ENCODE measurements at regions not wholly inside any gene's neighbourhood (a gene's known extent, or its start where the extent isn't known, plus 50 kb on each side); places are given as distances from the start of the nearest gene placed in this dataset.

DNA sequence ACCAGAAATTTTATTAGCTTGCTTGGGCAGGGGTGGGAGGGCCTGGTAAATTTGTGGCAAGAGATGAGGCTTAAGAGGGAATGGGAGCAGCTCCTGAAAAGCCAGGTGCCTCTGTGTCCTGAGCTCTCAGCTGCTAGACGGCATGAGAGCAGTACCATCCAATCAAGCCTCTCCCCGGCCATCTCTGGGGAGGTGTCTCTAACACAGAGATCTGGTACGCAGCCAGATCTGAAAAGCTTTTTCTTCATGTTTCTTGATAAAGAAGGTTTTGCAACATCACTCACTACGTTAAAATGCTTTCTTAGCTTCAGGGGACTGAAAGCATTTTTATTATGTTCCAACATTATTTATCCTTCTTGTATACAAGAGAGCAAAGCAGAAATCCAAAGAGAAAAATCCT lies 488.2 kb downstream of the RBFOX1 start:
- H3K27ac ChIP-seq (ENCODE audit: low read length), result no peak overlapping the region
- no peaks in the 10 kb centered on the region for H3K79me2 ChIP-seq (ENCODE audit: low read length)
- no peaks in the 10 kb centered on the region for H3K27me3 ChIP-seq (replicated peaks; ENCODE audit: insufficient read depth, low read length)
- no peaks in the 10 kb centered on the region for H3F3A ChIP-seq (ENCODE audit: insufficient read depth, low read length)
- H3K36me3 ChIP-seq (replicated peaks; ENCODE audit: insufficient read depth, low read length), result no peaks in the 10 kb centered on the region
- no peak for DNase-seq
- no peak overlapping the region for H3K9ac ChIP-seq (ENCODE audit: low read length)
- no peaks in the 10 kb centered on the region for H3K4me1 ChIP-seq (ENCODE audit: low read length)
- H3K9me3 ChIP-seq (replicated peaks; ENCODE audit: insufficient read depth, low read length), result no peaks in the 10 kb centered on the region
- H3K4me3 ChIP-seq (ENCODE audit: low read length), result no peak overlapping the region
- H4K20me1 ChIP-seq (ENCODE audit: insufficient read depth, low read length), result no peaks in the 10 kb centered on the region
- TF ChIP-seq EZH2phosphoT487 (IDR thresholded peaks at IDR 0.05; ENCODE audit: low read length) (no peak), EZH2 (optimal IDR thresholded peaks at IDR 0.05; ENCODE audit: low read depth, low read length) (no peak)
- TF ChIP-seq, protein P1, sequence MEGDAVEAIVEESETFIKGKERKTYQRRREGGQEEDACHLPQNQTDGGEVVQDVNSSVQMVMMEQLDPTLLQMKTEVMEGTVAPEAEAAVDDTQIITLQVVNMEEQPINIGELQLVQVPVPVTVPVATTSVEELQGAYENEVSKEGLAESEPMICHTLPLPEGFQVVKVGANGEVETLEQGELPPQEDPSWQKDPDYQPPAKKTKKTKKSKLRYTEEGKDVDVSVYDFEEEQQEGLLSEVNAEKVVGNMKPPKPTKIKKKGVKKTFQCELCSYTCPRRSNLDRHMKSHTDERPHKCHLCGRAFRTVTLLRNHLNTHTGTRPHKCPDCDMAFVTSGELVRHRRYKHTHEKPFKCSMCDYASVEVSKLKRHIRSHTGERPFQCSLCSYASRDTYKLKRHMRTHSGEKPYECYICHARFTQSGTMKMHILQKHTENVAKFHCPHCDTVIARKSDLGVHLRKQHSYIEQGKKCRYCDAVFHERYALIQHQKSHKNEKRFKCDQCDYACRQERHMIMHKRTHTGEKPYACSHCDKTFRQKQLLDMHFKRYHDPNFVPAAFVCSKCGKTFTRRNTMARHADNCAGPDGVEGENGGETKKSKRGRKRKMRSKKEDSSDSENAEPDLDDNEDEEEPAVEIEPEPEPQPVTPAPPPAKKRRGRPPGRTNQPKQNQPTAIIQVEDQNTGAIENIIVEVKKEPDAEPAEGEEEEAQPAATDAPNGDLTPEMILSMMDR (IDR thresholded peaks at IDR 0.05; ENCODE audit: low read length), result no peak
- H3K4me2 ChIP-seq (ENCODE audit: low read depth, low read length), result no peak overlapping the region
- no peaks in the 10 kb centered on the region for H3K9me2 ChIP-seq (replicated peaks; ENCODE audit: insufficient read depth, low read length)
- no peak overlapping the region for H2AFZ ChIP-seq (ENCODE audit: low read length)

DNA sequence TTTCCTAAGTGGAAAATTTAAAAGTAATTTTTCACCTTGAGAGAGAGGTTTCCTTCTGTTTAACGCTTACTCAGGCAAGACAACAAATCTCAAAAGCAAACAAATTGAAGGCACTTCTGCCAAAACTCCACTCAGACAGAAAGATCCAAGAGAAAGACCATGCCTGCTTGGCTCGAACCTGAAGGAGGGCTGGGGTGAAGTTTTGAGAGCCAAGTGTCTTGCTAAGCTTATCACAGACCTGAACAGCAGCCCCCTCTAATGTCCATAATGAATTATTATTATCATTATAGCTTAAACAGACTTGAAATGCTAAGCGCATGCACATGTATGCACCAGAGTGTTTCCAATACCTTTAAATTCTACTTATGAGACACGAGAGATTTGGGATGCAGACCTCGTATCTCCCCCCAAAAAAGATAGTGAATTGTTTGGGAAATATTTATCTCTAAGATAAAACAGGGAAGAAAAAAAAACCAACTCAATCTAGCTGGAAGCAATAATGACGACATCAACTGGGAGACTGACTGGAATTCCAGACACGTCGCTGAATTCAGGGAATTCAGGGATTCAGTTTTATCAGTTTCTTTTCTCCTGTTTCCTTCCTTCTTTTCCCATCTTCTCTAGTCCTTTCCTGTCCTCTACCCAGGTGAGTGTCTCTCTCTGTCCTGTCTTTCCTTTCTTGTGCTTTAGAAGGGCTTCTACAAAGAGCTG lies 473.2 kb downstream of the RBFOX1 start:
- no peaks in the 10 kb centered on the region for H3K9me2 ChIP-seq (replicated peaks; ENCODE audit: insufficient read depth, low read length)
- no peaks in the 10 kb centered on the region for H3K4me1 ChIP-seq (ENCODE audit: low read length)
- no peak for DNase-seq
- H3K27ac ChIP-seq (ENCODE audit: low read length), result no peak overlapping the region
- TF ChIP-seq EZH2phosphoT487 (IDR thresholded peaks at IDR 0.05; ENCODE audit: low read length), result no peak
- TF ChIP-seq, protein P1 (IDR thresholded peaks at IDR 0.05; ENCODE audit: low read length), result no peak
- TF ChIP-seq EZH2 (optimal IDR thresholded peaks at IDR 0.05; ENCODE audit: low read depth, low read length), result no peak
- H3K4me3 ChIP-seq (ENCODE audit: low read length), result no peak overlapping the region
- H3K9ac ChIP-seq (ENCODE audit: low read length), result no peak overlapping the region
- no peaks in the 10 kb centered on the region for H3F3A ChIP-seq (ENCODE audit: insufficient read depth, low read length)
- no peaks in the 10 kb centered on the region for H3K36me3 ChIP-seq (replicated peaks; ENCODE audit: insufficient read depth, low read length)
- H3K79me2 ChIP-seq (ENCODE audit: low read length), result no peaks in the 10 kb centered on the region
- H2AFZ ChIP-seq (ENCODE audit: low read length), result no peak overlapping the region
- H3K27me3 ChIP-seq (replicated peaks; ENCODE audit: insufficient read depth, low read length), result no peaks in the 10 kb centered on the region
- H3K9me3 ChIP-seq (replicated peaks; ENCODE audit: insufficient read depth, low read length), result no peaks in the 10 kb centered on the region
- no peaks in the 10 kb centered on the region for H4K20me1 ChIP-seq (ENCODE audit: insufficient read depth, low read length)
- no peak overlapping the region for H3K4me2 ChIP-seq (ENCODE audit: low read depth, low read length)

DNA sequence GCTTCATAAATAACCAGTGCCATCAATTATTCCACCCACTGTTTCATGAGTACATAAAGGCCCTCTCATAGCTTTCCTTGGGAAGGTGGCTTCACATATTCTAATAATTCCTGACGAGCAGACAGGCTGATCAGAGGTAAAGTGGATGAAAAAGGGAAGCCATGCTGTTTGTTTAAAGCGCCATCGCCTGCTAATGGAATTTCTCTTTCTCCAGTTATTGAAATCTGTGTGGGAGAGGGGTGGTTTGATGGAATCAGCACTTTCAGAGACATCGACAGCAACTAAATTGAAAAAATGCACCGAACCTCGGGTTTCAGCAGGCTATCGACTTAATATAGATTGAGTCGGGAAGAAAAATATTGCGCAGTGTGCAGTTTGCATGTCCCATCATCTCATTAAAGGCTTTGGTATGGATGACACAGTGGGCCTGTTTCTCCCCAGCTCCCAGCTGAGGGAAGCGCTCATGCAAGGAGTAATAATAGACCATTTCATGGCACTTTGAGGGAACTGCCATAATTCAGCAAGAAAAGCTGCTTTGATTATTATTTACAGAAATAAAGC lies 472.1 kb downstream of the RBFOX1 start:
- no peaks in the 10 kb centered on the region for H3K4me1 ChIP-seq (ENCODE audit: low read length)
- no peaks in the 10 kb centered on the region for H3K79me2 ChIP-seq (ENCODE audit: low read length)
- no peaks in the 10 kb centered on the region for H3K9me3 ChIP-seq (replicated peaks; ENCODE audit: insufficient read depth, low read length)
- no peak for DNase-seq
- no peak overlapping the region for H3K9ac ChIP-seq (ENCODE audit: low read length)
- H3F3A ChIP-seq (ENCODE audit: insufficient read depth, low read length), result no peaks in the 10 kb centered on the region
- no peaks in the 10 kb centered on the region for H3K36me3 ChIP-seq (replicated peaks; ENCODE audit: insufficient read depth, low read length)
- no peak overlapping the region for H3K4me2 ChIP-seq (ENCODE audit: low read depth, low read length)
- no peaks in the 10 kb centered on the region for H3K9me2 ChIP-seq (replicated peaks; ENCODE audit: insufficient read depth, low read length)
- H3K27ac ChIP-seq (ENCODE audit: low read length), result no peak overlapping the region
- H4K20me1 ChIP-seq (ENCODE audit: insufficient read depth, low read length), result no peaks in the 10 kb centered on the region
- H2AFZ ChIP-seq (ENCODE audit: low read length), result no peak overlapping the region
- H3K27me3 ChIP-seq (replicated peaks; ENCODE audit: insufficient read depth, low read length), result no peaks in the 10 kb centered on the region
- TF ChIP-seq, protein P1 (IDR thresholded peaks at IDR 0.05; ENCODE audit: low read length), result no peak
- TF ChIP-seq EZH2phosphoT487 (IDR thresholded peaks at IDR 0.05; ENCODE audit: low read length), result no peak
- no peak overlapping the region for H3K4me3 ChIP-seq (ENCODE audit: low read length)

Data from MM.1S (cell line).